Keratinocyte (primary cell): ENCODE measurements at regions not wholly inside any gene's neighbourhood (a gene's known extent, or its start where the extent isn't known, plus 50 kb on each side); places are given as distances from the start of the nearest gene placed in this dataset.

Experiments used
- DNase-seq: peaks from one replicate; pipeline ENCODE4 v3.0.0-alpha.2; 2011; ENCODE audit warnings: low read depth, missing footprints, low spot score
- FAIRE-seq: peaks from 2 replicates; lab custom pipeline; 2011; peaks lifted over from hg19 to GRCh38; lab: Jason Lieb, UNC
- H2AFZ ChIP-seq: 2 replicates; pipeline ENCODE4 v1.6.0; 2012; ENCODE audit warnings: low read length, control low read depth, inconsistent platforms; ENCODE audit not compliant: control insufficient read depth
- H3K27ac ChIP-seq: 2 replicates; pipeline ENCODE4 v1.5.1; 2011; ENCODE audit warnings: low read length; ENCODE audit not compliant: control insufficient read depth, insufficient read depth
- H3K27me3 ChIP-seq: 3 replicates; pipeline ENCODE4 v1.6.0; 2011; ENCODE audit warnings: low read length; ENCODE audit not compliant: control insufficient read depth, insufficient read depth; ENCODE audit errors: extremely low read depth
- H3K36me3 ChIP-seq, 2 experiments: 2 replicates in 1 of 2; 3 replicates in 1 of 2; pipeline ENCODE4 v1.5.1; 2011; ENCODE audit warnings: low read length in 2 of 2, mild to moderate bottlenecking in 1 of 2; ENCODE audit not compliant: control insufficient read depth in 2 of 2, insufficient read depth in 2 of 2; ENCODE audit errors: extremely low read depth in 1 of 2
- H3K4me1 ChIP-seq: 3 replicates; pipeline ENCODE4 v1.5.1; 2011; ENCODE audit warnings: low read length; ENCODE audit not compliant: control insufficient read depth, insufficient read depth; ENCODE audit errors: extremely low read depth
- H3K4me2 ChIP-seq: 3 replicates; pipeline ENCODE4 v1.6.0; 2011; ENCODE audit warnings: low read depth, low read length; ENCODE audit not compliant: control insufficient read depth, insufficient read depth; ENCODE audit errors: extremely low read depth
- H3K4me3 ChIP-seq, 3 experiments: fragments of 200-600 bp in 1 of 3; sonication (generic) in 1 of 3; 2 replicates in 2 of 3; 3 replicates in 1 of 3; pipeline ENCODE4 v1.5.1; 2011 to 2016; ENCODE audit warnings: low read length in 3 of 3, mild to moderate bottlenecking in 3 of 3, control low read depth in 2 of 3, inconsistent platforms in 1 of 3, low read depth in 1 of 3, mixed read lengths in 1 of 3, mixed run types in 1 of 3, moderate library complexity in 1 of 3; ENCODE audit not compliant: control insufficient read depth in 2 of 3, insufficient read depth in 2 of 3; ENCODE audit errors: extremely low read depth in 1 of 3
- H3K79me2 ChIP-seq: 2 replicates; pipeline ENCODE4 v1.6.0; 2012; ENCODE audit warnings: low read length; ENCODE audit not compliant: control insufficient read depth, insufficient read depth
- H3K9ac ChIP-seq: 3 replicates; pipeline ENCODE4 v1.6.0; 2011; ENCODE audit warnings: low read length; ENCODE audit not compliant: control insufficient read depth, insufficient read depth; ENCODE audit errors: extremely low read depth
- H3K9me1 ChIP-seq: 3 replicates; pipeline ENCODE4 v1.6.0; 2011; ENCODE audit warnings: low read length; ENCODE audit not compliant: control insufficient read depth, insufficient read depth; ENCODE audit errors: extremely low read depth
- H3K9me3 ChIP-seq: 2 replicates; pipeline ENCODE4 v1.5.1; 2012; ENCODE audit warnings: low read depth, low read length; ENCODE audit not compliant: control insufficient read depth
- H4K20me1 ChIP-seq: 3 replicates; pipeline ENCODE4 v1.6.0; 2011; ENCODE audit warnings: low read length; ENCODE audit not compliant: control insufficient read depth, insufficient read depth; ENCODE audit errors: extremely low read depth
- CTCF ChIP-seq, 3 experiments: IDR thresholded peaks in 1 of 3; conservative IDR thresholded peaks in 1 of 3; optimal IDR thresholded peaks in 1 of 3; 2 replicates in 2 of 3; 3 replicates in 1 of 3; pipeline versions ENCODE3 to v1.5.1; 2011; ENCODE audit warnings: low read length in 3 of 3, mild to moderate bottlenecking in 3 of 3, moderate library complexity in 2 of 3, control low read depth in 1 of 3, inconsistent platforms in 1 of 3; ENCODE audit not compliant: insufficient read depth in 2 of 3; ENCODE audit errors: extremely low read depth in 1 of 3
- EZH2 ChIP-seq: IDR thresholded peaks from one replicate; pipeline ENCODE4 v1.6.1; 2012; ENCODE audit warnings: inconsistent platforms, mild to moderate bottlenecking, low read length, moderate library complexity
- dilution Hi-C: fragments of 300-500 bp; cut with MboI; formaldehyde crosslinking; loops from one replicate; pipeline ENCODE4 v1.7.0; 2020; ENCODE audit warnings: low sequenced_read_pairs; ENCODE audit not compliant: extremely low pct_ligation_motif_present

GRCh38 chr6:140182821-140183220 is 808.4 kb upstream of the CITED2 start:
- Histone ChIP-seq H2AFZ (no peak overlapping the region), H3K36me3 (no peaks in the 10 kb centered on the region), H3K9me3 (no peaks in the 10 kb centered on the region), H3K4me1 (no peaks in the 10 kb centered on the region), H3K27ac (no peak overlapping the region), H3K9ac (no peak overlapping the region), H3K79me2 (no peaks in the 10 kb centered on the region), H3K9me1 (no peaks in the 10 kb centered on the region), H3K4me2 (no peak overlapping the region), H4K20me1 (no peaks in the 10 kb centered on the region), H3K4me3 (no peak overlapping the region), H3K27me3 (no peaks in the 10 kb centered on the region)
- DNase-seq = no peak
- TF ChIP-seq CTCF (optimal IDR thresholded peaks at IDR 0.05 in 1 of 3, IDR thresholded peaks at IDR 0.05 in 1 of 3, conservative IDR thresholded peaks at IDR 0.05 in 1 of 3; ENCODE audit: extremely low read depth in 1 of 3, insufficient read depth in 2 of 3, low read length in 3 of 3) (no peak), EZH2 (no peak)
- dilution Hi-C loops = no loop called here
- FAIRE-seq = no peak

- no peak for FAIRE-seq
- no peak for DNase-seq
These were observed 807.4 kb upstream of the CITED2 start for GRCh38 chr6:140181876-140182275.

More at GRCh38 chr6:140181876-140182275, 807.4 kb upstream of the CITED2 start:
- Histone ChIP-seq H3K4me1 (no peaks in the 10 kb centered on the region), H3K27me3 (no peaks in the 10 kb centered on the region), H3K4me2 (no peak overlapping the region), H3K27ac (no peak overlapping the region), H3K9me1 (no peaks in the 10 kb centered on the region), H3K9ac (no peak overlapping the region), H4K20me1 (no peaks in the 10 kb centered on the region), H3K9me3 (no peaks in the 10 kb centered on the region), H3K79me2 (no peaks in the 10 kb centered on the region), H3K36me3 (no peaks in the 10 kb centered on the region), H3K4me3 (no peak overlapping the region), H2AFZ (no peak overlapping the region)
- dilution Hi-C loops = no loop called here
- no peak for TF ChIP-seq EZH2
- TF ChIP-seq CTCF (optimal IDR thresholded peaks at IDR 0.05 in 1 of 3, IDR thresholded peaks at IDR 0.05 in 1 of 3, conservative IDR thresholded peaks at IDR 0.05 in 1 of 3; ENCODE audit: extremely low read depth in 1 of 3, insufficient read depth in 2 of 3, low read length in 3 of 3) = no peak
